ENCODE measurements at regions not wholly inside any gene's neighbourhood (a gene's known extent, or its start where the extent isn't known, plus 50 kb on each side); places are given as distances from the start of the nearest gene placed in this dataset.

DNA sequence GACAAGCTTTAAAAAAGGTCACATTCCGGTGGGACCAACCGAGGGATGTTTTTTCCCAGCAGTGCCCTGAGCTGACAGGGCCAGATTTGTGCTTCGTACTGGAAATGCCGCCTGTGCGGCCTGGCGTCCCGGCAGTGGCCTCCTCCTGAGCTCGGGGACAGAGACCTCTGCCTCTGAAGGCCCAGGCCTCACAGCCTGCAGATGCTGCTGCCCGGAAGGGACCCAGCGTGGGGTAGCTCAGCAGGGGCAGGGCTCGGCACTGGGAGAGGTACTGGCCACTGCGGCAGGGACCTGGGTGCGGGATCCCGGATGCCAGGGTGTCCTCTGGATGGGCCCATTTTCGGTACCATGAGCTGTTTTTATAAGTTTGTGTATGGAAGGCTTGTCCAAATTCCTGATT is 52.4 kb upstream of the CFAP46 start:
- no peaks in the 10 kb centered on the region for H4K20me1 ChIP-seq (ENCODE audit: insufficient read depth)
- TF ChIP-seq EZH2phosphoT487 (IDR thresholded peaks at IDR 0.05; ENCODE audit: borderline replicate concordance) (no peak), EGR1 (IDR thresholded peaks at IDR 0.05; ENCODE audit: low read depth) (no peak), SIN3A (IDR thresholded peaks at IDR 0.05; ENCODE audit: low read depth) (no peak), TCF7L2 (IDR thresholded peaks at IDR 0.05; ENCODE audit: borderline replicate concordance, extremely low read depth, insufficient read depth, insufficient read length) (no peak), ZFX (IDR thresholded peaks at IDR 0.05) (no peak), FOSL1 (IDR thresholded peaks at IDR 0.05; ENCODE audit: low read depth) (no peak), CEBPB (IDR thresholded peaks at IDR 0.05; ENCODE audit: low read depth) (no peak), POLR2AphosphoS5 (IDR thresholded peaks at IDR 0.05; ENCODE audit: low read depth, low read length) (no peak)
- TF ChIP-seq, protein P1, sequence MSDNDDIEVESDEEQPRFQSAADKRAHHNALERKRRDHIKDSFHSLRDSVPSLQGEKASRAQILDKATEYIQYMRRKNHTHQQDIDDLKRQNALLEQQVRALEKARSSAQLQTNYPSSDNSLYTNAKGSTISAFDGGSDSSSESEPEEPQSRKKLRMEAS (IDR thresholded peaks at IDR 0.05) = no peak
- TF ChIP-seq, protein P2, sequence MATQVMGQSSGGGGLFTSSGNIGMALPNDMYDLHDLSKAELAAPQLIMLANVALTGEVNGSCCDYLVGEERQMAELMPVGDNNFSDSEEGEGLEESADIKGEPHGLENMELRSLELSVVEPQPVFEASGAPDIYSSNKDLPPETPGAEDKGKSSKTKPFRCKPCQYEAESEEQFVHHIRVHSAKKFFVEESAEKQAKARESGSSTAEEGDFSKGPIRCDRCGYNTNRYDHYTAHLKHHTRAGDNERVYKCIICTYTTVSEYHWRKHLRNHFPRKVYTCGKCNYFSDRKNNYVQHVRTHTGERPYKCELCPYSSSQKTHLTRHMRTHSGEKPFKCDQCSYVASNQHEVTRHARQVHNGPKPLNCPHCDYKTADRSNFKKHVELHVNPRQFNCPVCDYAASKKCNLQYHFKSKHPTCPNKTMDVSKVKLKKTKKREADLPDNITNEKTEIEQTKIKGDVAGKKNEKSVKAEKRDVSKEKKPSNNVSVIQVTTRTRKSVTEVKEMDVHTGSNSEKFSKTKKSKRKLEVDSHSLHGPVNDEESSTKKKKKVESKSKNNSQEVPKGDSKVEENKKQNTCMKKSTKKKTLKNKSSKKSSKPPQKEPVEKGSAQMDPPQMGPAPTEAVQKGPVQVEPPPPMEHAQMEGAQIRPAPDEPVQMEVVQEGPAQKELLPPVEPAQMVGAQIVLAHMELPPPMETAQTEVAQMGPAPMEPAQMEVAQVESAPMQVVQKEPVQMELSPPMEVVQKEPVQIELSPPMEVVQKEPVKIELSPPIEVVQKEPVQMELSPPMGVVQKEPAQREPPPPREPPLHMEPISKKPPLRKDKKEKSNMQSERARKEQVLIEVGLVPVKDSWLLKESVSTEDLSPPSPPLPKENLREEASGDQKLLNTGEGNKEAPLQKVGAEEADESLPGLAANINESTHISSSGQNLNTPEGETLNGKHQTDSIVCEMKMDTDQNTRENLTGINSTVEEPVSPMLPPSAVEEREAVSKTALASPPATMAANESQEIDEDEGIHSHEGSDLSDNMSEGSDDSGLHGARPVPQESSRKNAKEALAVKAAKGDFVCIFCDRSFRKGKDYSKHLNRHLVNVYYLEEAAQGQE (IDR thresholded peaks at IDR 0.05; ENCODE audit: low read depth) = no peak
- TF ChIP-seq, protein P3, sequence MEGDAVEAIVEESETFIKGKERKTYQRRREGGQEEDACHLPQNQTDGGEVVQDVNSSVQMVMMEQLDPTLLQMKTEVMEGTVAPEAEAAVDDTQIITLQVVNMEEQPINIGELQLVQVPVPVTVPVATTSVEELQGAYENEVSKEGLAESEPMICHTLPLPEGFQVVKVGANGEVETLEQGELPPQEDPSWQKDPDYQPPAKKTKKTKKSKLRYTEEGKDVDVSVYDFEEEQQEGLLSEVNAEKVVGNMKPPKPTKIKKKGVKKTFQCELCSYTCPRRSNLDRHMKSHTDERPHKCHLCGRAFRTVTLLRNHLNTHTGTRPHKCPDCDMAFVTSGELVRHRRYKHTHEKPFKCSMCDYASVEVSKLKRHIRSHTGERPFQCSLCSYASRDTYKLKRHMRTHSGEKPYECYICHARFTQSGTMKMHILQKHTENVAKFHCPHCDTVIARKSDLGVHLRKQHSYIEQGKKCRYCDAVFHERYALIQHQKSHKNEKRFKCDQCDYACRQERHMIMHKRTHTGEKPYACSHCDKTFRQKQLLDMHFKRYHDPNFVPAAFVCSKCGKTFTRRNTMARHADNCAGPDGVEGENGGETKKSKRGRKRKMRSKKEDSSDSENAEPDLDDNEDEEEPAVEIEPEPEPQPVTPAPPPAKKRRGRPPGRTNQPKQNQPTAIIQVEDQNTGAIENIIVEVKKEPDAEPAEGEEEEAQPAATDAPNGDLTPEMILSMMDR (IDR thresholded peaks at IDR 0.05 in 2 of 3, conservative IDR thresholded peaks at IDR 0.05 in 1 of 3; ENCODE audit: borderline replicate concordance in 1 of 3, insufficient read depth in 1 of 3, low read depth in 2 of 3, low read length in 2 of 3) = no peak
- no peaks in the 10 kb centered on the region for H3K36me3 ChIP-seq (ENCODE audit: control insufficient read depth in 1 of 2, insufficient read depth in 2 of 2, low read length in 2 of 2)
- POLR2A ChIA-PET = no interaction called here
- no peak overlapping the region for H3K9ac ChIP-seq (ENCODE audit: low read length)
- no peaks in the 10 kb centered on the region for H3K79me2 ChIP-seq (ENCODE audit: insufficient read depth, low read length)
- DNase-seq (ENCODE audit: low read depth, low spot score) = no peak
- no peak overlapping the region for H3K27ac ChIP-seq (ENCODE audit: low read depth, low read length)
- no peaks in the 10 kb centered on the region for H3K27me3 ChIP-seq (ENCODE audit: insufficient read depth, low read length)
- H2AFZ ChIP-seq (ENCODE audit: low read depth, low read length, poor library complexity, severe bottlenecking) = no peak overlapping the region
- H3K9me3 ChIP-seq (ENCODE audit: control insufficient read depth in 1 of 2, insufficient read depth in 1 of 2, low read depth in 1 of 2, low read length in 2 of 2) = no peaks in the 10 kb centered on the region
- no TSS peak for BruUV-seq (replicated peaks)
- no peak overlapping the region for H3K4me3 ChIP-seq (replicated peaks in 1 of 2; ENCODE audit: low read depth in 1 of 2, low read length in 2 of 2)
- H3K4me1 ChIP-seq (ENCODE audit: control insufficient read depth in 1 of 2, insufficient read depth in 2 of 2, low read length in 2 of 2) = no peaks in the 10 kb centered on the region
- RAD21 ChIA-PET (ENCODE audit: low non-redundant PET in 1 of 2, low total read pairs in 2 of 2, uncharacterized antibody in 2 of 2, unreplicated experiment in 2 of 2) = no interaction called here
- CTCF ChIA-PET = no interaction called here
- H3K4me2 ChIP-seq (ENCODE audit: low read length) = no peak overlapping the region
- intact Hi-C loops (cut with micrococcal nuclease) = no loop called here
- no peaks in the 10 kb centered on the region for H3K9me2 ChIP-seq (ENCODE audit: insufficient read depth)
- ATAC-seq = no peak
